22Rv1 (cell line): ENCODE measurements at regions not wholly inside any gene's neighbourhood (a gene's known extent, or its start where the extent isn't known, plus 50 kb on each side); places are given as distances from the start of the nearest gene placed in this dataset.

Source experiments
- H3K27ac ChIP-seq: fragments of 450-650 bp; 2 replicates; pipeline ENCODE4 v1.5.1; 2017
- CTCF ChIP-seq: fragments of 450-650 bp; IDR thresholded peaks from 2 replicates; pipeline ENCODE4 v1.5.1; 2017; ENCODE audit warnings: mild to moderate bottlenecking
- ZFX ChIP-seq: fragments of 450-650 bp; IDR thresholded peaks from 2 replicates; pipeline ENCODE4 v1.6.1; 2017; ENCODE audit warnings: antibody characterized with exemption, borderline replicate concordance

GRCh38 chr1:2890221-2890850 is 88.8 kb upstream of the TTC34 start:
- H3K27ac ChIP-seq: no peak overlapping the region
- no peak for TF ChIP-seq CTCF
- TF ChIP-seq ZFX: no peak

GRCh38 chr1:2891923-2892448 is 90.5 kb upstream of the TTC34 start:
- TF ChIP-seq CTCF (no peak), ZFX (no peak)
- H3K27ac ChIP-seq: no peak overlapping the region

- no peak overlapping the region for H3K27ac ChIP-seq
- TF ChIP-seq CTCF (no peak), ZFX (no peak)
Observed at GRCh38 chr1:2893473-2894120, 92.1 kb upstream of the TTC34 start.

GRCh38 chr1:2894381-2895041 is 93.0 kb upstream of the TTC34 start:
- H3K27ac ChIP-seq: no peak overlapping the region
- no peak for TF ChIP-seq CTCF
- TF ChIP-seq ZFX: no peak

- TF ChIP-seq ZFX: no peak
- TF ChIP-seq CTCF: no peak
- no peak overlapping the region for H3K27ac ChIP-seq
Observed at GRCh38 chr1:2896824-2897223, 95.3 kb upstream of the TTC34 start.

- no peak overlapping the region for H3K27ac ChIP-seq
- TF ChIP-seq ZFX: no peak
- TF ChIP-seq CTCF: no peak
Observed at GRCh38 chr1:2903226-2903625, 101.7 kb upstream of the TTC34 start.

GRCh38 chr1:2904191-2904590 is 102.7 kb upstream of the TTC34 start:
- TF ChIP-seq CTCF: no peak
- TF ChIP-seq ZFX: no peak
- no peak overlapping the region for H3K27ac ChIP-seq
